Activated naive CD4-positive, alpha-beta T cell treated with anti-CD3 and anti-CD28 coated beads for 36 hours (primary cell): ENCODE measurements at regions not wholly inside any gene's neighbourhood (a gene's known extent, or its start where the extent isn't known, plus 50 kb on each side); places are given as distances from the start of the nearest gene placed in this dataset.

ENCODE experiments used
- CTCF ChIA-PET: fragments of 350-600 bp; sonication (Branson Sonifier 250); formaldehyde crosslinking; loops from one replicate; lab custom pipeline; 2021; ENCODE audit warnings: antibody characterized with exemption; lab: Charles Lee
- DNase-seq: peaks from one replicate; pipeline ENCODE4 v3.0.0-alpha.2; 2020
- H3K27ac Mint-ChIP-seq: one replicate; pipeline ENCODE4 v1.8.0; 2021; ENCODE audit warnings: mild to moderate bottlenecking, mixed read lengths
- H3K27me3 Mint-ChIP-seq: one replicate; pipeline ENCODE4 v1.8.0; 2021; ENCODE audit warnings: low read depth, mixed read lengths
- H3K36me3 Mint-ChIP-seq: one replicate; pipeline ENCODE4 v1.8.0; 2021; ENCODE audit warnings: low read depth, mixed read lengths
- H3K4me1 Mint-ChIP-seq: one replicate; pipeline ENCODE4 v1.8.0; 2021; ENCODE audit warnings: low read depth, mixed read lengths
- H3K4me3 Mint-ChIP-seq: one replicate; pipeline ENCODE4 v1.8.0; 2021; ENCODE audit warnings: mild to moderate bottlenecking, moderate library complexity, mixed read lengths
- H3K9me3 Mint-ChIP-seq: one replicate; pipeline ENCODE4 v1.8.0; 2021; ENCODE audit warnings: mixed read lengths
- intact Hi-C: fragments of 100-400 bp; cut with micrococcal nuclease; formaldehyde crosslinking; loops from one replicate; pipeline ENCODE4 v1.15.1; 2023

DNA sequence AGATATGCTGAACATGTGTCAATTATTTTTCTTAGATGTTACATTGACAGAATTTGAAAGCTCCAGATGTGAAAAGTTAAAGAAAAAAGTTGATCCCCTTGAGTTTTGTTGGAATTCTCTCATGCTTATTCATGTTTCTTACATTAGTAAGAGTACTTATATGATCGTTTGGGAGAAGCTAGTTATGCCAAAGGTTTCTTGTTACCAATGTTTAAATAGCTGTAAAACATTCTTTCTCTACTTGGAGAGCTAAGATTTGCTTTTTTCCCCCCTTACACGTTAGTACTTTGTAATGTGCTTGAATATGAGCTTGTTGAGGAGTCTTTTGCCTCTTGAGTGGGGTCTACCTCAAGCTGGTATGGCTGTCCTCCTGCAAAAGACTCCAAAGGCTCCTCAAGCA is 551.1 kb upstream of the AMELY start:
- H3K4me1 Mint-ChIP-seq: peaks cover 19% of the 10 kb centered on the region
- no peak overlapping the region for H3K4me3 Mint-ChIP-seq
- intact Hi-C loops: loop anchor here (10.0 kb wide), 1 partner anchor 542 kb away; no protein-coding TSS in a partner anchor
- peaks cover 11% of the 10 kb centered on the region for H3K27me3 Mint-ChIP-seq
- no peaks in the 10 kb centered on the region for H3K9me3 Mint-ChIP-seq
- CTCF ChIA-PET: interaction anchor here (1.6 kb wide), 1 partner anchor 86 kb away, joined by 3 read pairs; no protein-coding TSS in a partner anchor
- peaks cover 2% of the 10 kb centered on the region for H3K36me3 Mint-ChIP-seq
- no peak for DNase-seq
- no peak overlapping the region for H3K27ac Mint-ChIP-seq

DNA sequence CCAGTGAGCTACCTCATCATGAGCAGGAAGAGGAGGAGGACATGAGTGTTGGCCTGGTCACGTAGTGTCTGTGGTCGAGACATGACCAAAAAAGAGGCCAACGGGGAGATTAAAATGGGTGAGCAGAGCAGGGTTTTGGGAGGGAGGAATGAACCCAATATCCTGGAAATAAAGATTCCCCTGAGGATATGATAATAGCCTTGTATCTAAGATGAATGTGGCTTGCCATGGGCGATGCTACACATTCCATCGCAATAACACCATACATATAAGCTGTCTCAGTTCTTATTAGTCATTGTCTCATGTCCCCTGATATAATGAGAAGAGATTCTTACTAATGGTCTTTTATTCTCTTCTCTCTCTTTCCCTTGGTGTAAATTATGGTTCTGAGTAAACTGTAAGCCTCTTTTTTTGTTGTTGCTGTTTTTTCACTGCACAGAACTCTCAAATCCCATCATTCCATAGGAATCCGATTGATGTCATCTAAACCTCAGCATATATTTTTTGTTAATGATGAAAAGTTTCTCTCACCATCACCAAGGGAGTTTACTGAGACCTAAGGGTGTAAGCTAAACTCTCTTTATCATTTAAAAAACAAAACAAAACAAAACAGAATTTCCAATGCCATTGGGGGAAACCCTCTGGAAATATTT is 550.4 kb upstream of the AMELY start:
- H3K36me3 Mint-ChIP-seq: peaks cover 2% of the 10 kb centered on the region
- H3K27ac Mint-ChIP-seq: no peak overlapping the region
- DNase-seq: no peak
- no peak overlapping the region for H3K4me3 Mint-ChIP-seq
- H3K4me1 Mint-ChIP-seq: peaks cover 19% of the 10 kb centered on the region
- CTCF ChIA-PET: no interaction called here
- H3K9me3 Mint-ChIP-seq: no peaks in the 10 kb centered on the region
- peaks cover 11% of the 10 kb centered on the region for H3K27me3 Mint-ChIP-seq
- intact Hi-C loops: loop anchor here (10.0 kb wide), 1 partner anchor 543 kb away; no protein-coding TSS in a partner anchor

DNA sequence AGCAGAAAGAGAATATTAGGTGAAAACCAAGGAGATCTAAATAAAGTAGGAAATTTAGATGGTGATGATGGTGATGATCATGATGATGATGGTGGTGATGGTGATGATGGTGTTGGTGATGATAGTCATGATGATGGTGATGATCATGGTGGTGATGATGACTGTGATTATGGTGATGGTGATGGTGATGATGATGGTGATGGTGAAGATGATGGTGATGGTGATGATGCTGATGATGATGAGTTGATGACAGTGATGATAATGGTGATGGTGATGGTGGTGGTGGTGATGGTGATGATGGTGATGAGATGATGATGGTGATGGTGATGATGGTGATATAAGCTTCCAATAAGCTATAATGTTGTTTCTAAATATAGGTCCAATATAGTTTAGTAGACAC is 548.2 kb upstream of the AMELY start:
- Mint-ChIP-seq H3K27ac (no peak overlapping the region), H3K4me1 (peaks cover 7% of the 10 kb centered on the region), H3K27me3 (peaks cover 11% of the 10 kb centered on the region), H3K36me3 (peaks cover 2% of the 10 kb centered on the region), H3K9me3 (no peaks in the 10 kb centered on the region), H3K4me3 (no peak overlapping the region)
- CTCF ChIA-PET: no interaction called here
- no peak for DNase-seq
- intact Hi-C loops: loop anchor here (10.0 kb wide), 1 partner anchor 545 kb away; no protein-coding TSS in a partner anchor

DNA sequence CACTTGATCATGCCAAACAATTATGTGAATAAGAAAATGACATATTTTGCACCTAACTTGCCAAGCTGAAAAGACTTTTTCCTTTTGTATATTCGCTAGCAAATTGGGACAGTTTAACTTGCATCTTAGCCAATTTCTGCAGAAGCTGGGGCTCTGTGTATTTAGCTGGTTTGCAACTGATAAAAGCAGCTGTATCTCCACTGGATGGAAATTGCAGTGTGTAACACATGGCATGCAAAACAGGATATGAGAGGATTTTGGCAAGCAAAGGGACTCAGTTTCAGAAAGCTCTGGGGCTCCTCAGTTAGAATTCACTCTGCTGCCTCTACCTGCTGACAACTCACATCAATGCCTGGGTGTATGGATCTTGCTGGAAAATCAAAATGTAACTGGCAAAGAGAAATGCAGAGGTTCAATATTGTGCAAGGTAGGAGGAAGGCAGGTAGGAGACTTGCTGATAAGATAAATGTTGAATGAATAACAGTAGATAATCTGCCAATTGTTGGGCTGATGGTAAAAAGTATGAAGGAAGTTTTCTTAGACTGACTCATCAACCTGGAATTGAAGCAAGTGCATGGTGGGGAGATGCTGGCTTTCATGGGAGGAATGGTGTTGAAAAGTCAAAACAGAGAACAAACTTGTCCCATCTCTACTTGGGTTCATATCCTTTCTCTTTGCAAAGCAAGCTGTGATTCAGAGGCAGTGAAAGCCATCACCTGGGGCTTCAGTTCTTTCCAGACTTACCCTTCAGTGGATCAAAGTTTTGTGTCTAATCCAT is 546.9 kb upstream of the AMELY start:
- no peak for DNase-seq
- no peak overlapping the region for H3K27ac Mint-ChIP-seq
- intact Hi-C loops: no loop called here
- H3K4me1 Mint-ChIP-seq: peaks cover 2% of the 10 kb centered on the region
- CTCF ChIA-PET: no interaction called here
- peaks cover 2% of the 10 kb centered on the region for H3K36me3 Mint-ChIP-seq
- peaks cover 11% of the 10 kb centered on the region for H3K27me3 Mint-ChIP-seq
- H3K4me3 Mint-ChIP-seq: no peak overlapping the region
- H3K9me3 Mint-ChIP-seq: no peaks in the 10 kb centered on the region

DNA sequence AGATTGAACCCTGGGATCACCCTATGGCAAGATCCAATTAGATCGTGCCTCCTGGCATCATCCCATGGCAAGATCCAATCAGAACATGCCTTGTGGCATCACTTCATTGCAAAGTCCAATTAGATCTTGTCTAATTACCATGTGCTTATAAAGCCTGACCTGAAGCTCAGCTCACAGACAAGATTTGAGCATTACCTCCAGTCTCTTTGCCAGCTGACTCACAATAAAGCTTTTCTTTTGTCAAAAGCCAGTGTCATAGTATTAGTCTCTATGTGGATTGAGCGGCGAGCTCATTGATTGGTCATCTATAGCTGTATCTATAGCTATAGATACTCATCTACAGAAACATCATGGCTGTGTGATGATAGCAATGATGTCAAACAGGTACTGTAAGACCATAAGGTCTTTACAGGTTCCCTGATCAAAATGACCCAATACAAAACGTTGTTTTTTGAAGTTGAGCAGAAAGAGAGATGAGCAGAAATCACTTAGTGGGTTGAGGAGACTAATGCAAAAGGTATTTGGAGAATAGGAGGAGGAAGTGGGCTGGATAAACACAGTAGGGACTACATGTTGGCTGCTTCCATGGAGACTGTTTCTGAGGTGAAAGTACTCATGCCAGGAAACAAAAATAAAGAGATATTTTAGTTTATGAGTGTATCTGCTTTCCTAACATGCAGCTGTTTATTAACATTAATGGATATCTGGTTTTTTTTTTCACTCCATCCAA is 545.9 kb upstream of the AMELY start:
- intact Hi-C loops: no loop called here
- Mint-ChIP-seq H3K27ac (no peak overlapping the region), H3K36me3 (peaks cover 2% of the 10 kb centered on the region), H3K4me3 (no peak overlapping the region), H3K27me3 (peaks cover 17% of the 10 kb centered on the region), H3K4me1 (peaks cover 2% of the 10 kb centered on the region), H3K9me3 (no peaks in the 10 kb centered on the region)
- DNase-seq: no peak
- CTCF ChIA-PET: no interaction called here

DNA sequence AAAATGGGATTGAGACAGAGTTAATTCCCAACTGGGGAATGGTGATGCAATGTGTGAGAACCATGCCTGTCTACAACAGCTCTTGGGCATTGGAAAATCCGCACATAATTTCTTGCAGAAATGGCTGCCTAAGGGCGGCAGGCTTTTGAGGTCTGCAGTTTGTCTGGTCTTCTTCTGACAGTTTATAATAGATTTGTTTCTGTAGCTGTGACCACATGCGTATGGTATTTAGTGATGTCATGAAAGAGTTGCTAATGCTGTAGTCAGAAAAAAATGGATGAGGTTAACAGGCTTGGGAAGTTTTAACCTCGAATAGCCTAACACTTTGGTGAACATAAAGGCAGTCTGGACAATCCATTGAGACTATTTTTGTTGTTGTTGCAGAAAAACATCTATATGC is 544.1 kb upstream of the AMELY start:
- Mint-ChIP-seq H3K4me1 (peaks cover 2% of the 10 kb centered on the region), H3K4me3 (no peak overlapping the region), H3K27me3 (peaks cover 17% of the 10 kb centered on the region), H3K36me3 (peaks cover 2% of the 10 kb centered on the region), H3K9me3 (no peaks in the 10 kb centered on the region), H3K27ac (no peak overlapping the region)
- DNase-seq: no peak
- intact Hi-C loops: no loop called here
- CTCF ChIA-PET: no interaction called here

DNA sequence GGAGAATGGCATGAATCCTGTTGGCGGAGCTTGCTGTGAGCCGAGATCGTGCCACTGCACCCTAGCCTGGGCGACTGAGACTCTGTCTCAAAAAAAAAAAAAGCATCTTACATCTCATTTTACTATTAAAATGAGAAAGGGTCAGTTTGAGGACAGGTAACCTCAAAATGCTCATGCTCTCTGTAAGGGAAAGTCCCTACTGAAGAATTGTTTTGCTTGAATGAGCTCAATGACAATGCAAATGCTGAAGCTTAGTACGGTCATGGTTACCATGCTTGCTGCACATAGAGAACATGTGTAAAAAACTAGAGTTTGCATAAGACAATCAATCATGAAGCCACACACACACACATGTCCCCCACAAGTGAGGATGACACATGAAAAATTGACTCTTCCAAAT is 541.8 kb upstream of the AMELY start:
- Mint-ChIP-seq H3K4me3 (no peak overlapping the region), H3K4me1 (no peaks in the 10 kb centered on the region), H3K27me3 (peaks cover 13% of the 10 kb centered on the region), H3K27ac (no peak overlapping the region), H3K36me3 (no peaks in the 10 kb centered on the region), H3K9me3 (no peaks in the 10 kb centered on the region)
- intact Hi-C loops: no loop called here
- DNase-seq: no peak
- CTCF ChIA-PET: no interaction called here

DNA sequence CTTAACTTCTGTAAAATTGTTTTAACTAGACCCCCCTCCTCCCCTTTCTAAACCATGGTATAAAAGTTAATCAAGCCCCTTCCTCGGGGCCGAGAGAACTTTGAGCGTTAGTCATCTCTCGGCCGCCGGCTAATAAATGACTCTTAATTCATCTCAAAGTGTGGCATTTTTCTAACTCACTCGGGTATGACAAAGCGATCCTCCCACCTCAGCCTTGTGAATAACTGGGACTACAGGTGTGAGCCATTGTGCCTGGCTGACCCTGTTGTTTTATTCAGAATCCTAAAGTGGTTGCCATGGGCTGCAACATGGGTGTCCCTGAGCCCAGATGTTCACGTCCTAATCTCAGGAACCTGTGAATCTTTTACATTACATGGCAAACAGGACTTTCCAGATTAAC is 540.7 kb upstream of the AMELY start:
- Mint-ChIP-seq H3K9me3 (no peaks in the 10 kb centered on the region), H3K27me3 (peaks cover 18% of the 10 kb centered on the region), H3K4me3 (no peak overlapping the region), H3K4me1 (no peaks in the 10 kb centered on the region), H3K27ac (no peak overlapping the region), H3K36me3 (no peaks in the 10 kb centered on the region)
- no peak for DNase-seq
- CTCF ChIA-PET: no interaction called here
- intact Hi-C loops: no loop called here

DNA sequence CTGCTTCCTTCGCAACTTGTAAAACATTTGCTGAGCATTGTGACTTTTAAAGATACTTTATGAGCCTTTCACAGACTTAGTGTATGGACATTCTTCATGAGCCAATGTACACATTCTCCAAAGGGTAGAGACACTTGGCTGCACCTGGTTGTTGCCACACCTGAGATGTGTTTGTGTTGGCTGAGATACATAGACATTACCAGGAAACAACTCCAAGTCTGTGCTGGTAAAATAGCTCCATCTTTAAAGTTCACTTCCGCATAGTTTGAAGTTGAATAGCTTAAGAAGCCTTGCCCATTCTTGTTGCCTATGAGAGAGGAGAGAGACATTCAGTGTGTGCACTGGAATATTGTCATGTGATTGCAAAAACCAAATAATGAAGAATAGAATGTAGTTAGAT is 538.3 kb upstream of the AMELY start:
- CTCF ChIA-PET: no interaction called here
- Mint-ChIP-seq H3K4me1 (no peaks in the 10 kb centered on the region), H3K9me3 (no peaks in the 10 kb centered on the region), H3K36me3 (no peaks in the 10 kb centered on the region), H3K27me3 (peaks cover 19% of the 10 kb centered on the region), H3K4me3 (no peak overlapping the region), H3K27ac (no peak overlapping the region)
- intact Hi-C loops: no loop called here
- no peak for DNase-seq

DNA sequence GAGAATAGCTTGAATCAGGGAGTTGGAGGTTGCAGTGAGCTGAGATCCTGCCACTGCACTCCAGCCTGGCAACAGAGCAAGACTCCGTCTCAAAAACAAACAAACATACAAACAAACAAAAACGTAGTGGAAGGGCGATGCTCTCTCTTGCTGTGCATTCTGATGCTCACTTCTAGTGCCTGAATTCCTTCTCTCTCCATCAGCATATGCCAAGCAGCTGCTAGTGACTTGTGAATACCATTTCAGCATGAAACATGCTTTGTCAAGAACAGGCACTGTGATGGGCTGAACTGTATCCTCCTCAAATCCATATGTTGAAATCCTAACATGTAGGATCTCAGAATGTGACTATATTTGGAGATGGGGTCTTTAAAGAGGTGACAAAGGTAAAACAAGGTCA is 537.1 kb upstream of the AMELY start:
- Mint-ChIP-seq H3K4me3 (no peak overlapping the region), H3K27me3 (peaks cover 19% of the 10 kb centered on the region), H3K27ac (no peak overlapping the region), H3K9me3 (no peaks in the 10 kb centered on the region), H3K36me3 (no peaks in the 10 kb centered on the region), H3K4me1 (no peaks in the 10 kb centered on the region)
- CTCF ChIA-PET: no interaction called here
- no peak for DNase-seq
- intact Hi-C loops: no loop called here

DNA sequence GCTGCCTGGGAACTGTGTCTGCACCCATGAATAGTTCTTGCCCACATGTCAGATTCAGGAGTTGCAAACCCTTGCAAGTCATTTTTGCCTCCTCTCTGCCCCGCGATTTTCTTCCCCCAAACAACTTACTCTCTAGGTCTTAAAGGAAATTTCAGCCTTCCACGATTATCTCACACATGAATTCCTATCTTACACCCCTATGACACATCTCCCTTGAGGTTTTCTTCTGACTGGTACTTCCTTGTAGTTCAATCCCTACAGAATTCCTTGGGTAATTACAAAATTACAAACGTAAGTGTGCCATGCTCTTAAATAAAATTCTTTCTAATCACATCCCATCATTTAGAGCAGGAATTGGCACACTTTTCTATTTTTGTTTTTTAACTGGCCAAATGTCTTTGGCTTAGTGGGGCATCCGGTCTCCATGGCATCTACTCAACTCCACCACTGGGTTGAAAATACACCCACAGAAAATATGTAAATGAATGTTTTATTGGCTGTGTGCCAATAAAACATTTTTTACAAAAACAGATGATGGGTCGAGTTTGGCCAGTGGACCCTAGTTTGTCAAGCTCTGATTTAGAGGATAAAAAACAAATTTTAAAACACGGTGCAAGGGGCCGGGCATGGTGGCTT is 536.4 kb upstream of the AMELY start:
- H3K4me1 Mint-ChIP-seq: no peaks in the 10 kb centered on the region
- H3K36me3 Mint-ChIP-seq: no peaks in the 10 kb centered on the region
- no peak overlapping the region for H3K4me3 Mint-ChIP-seq
- no peak for DNase-seq
- CTCF ChIA-PET: no interaction called here
- intact Hi-C loops: no loop called here
- H3K9me3 Mint-ChIP-seq: no peaks in the 10 kb centered on the region
- H3K27ac Mint-ChIP-seq: no peak overlapping the region
- H3K27me3 Mint-ChIP-seq: peaks cover 19% of the 10 kb centered on the region

DNA sequence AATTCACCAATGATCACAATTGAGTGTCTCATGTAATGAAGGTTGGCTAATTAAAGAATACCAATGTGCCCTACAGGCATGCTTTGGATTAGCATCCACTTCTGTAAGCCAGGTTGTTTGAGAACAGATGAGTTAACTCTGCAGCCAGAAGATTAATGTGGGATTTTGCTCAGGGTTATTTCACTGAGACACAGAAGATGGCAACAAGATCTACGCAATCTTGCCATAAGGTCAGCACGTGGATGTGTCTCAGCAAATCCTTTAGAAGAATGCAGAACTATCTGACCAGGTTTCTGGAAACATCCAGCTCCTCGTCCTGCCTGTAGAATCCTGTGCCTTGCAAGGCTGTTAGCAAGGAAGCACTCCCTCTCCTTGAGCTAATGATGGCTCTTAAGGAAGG is 532.6 kb upstream of the AMELY start:
- Mint-ChIP-seq H3K4me1 (no peaks in the 10 kb centered on the region), H3K9me3 (no peaks in the 10 kb centered on the region), H3K27ac (no peak overlapping the region), H3K27me3 (peaks cover 13% of the 10 kb centered on the region), H3K36me3 (no peaks in the 10 kb centered on the region), H3K4me3 (no peak overlapping the region)
- intact Hi-C loops: no loop called here
- no peak for DNase-seq
- CTCF ChIA-PET: no interaction called here
